ENCODE measurements at regions not wholly inside any gene's neighbourhood (a gene's known extent, or its start where the extent isn't known, plus 50 kb on each side); places are given as distances from the start of the nearest gene placed in this dataset.
"Not testable (repeated sequence)": the region's sequence is repeated elsewhere in the genome, so short reads cannot be mapped to it uniquely, and the experiment has no call there.

- DNase-seq = no peak
Observed at GRCh38 chr14:53260928-53261327, 107.8 kb upstream of the DDHD1 start.

- DNase-seq = no peak
Observed at GRCh38 chr14:53260286-53260685, 107.2 kb upstream of the DDHD1 start.

GRCh38 chr14:53252141-53252540 is 99.0 kb upstream of the DDHD1 start:
- DNase-seq = no peak

GRCh38 chr14:53249059-53249458 is 95.9 kb upstream of the DDHD1 start:
- peak; percentile 6 for DNase-seq

GRCh38 chr14:53247596-53248370 is 94.7 kb upstream of the DDHD1 start:
- no peak for DNase-seq

GRCh38 chr14:53242898-53243297 is 89.8 kb upstream of the DDHD1 start:
- DNase-seq = not testable (repeated sequence)

- no peak for DNase-seq
Observed at GRCh38 chr14:53237488-53237887, 84.4 kb upstream of the DDHD1 start.

- DNase-seq = no peak
Observed at GRCh38 chr14:53236708-53237107, 83.6 kb upstream of the DDHD1 start.

- no peak for DNase-seq
Observed at GRCh38 chr14:53231171-53231570, 78.0 kb upstream of the DDHD1 start.

- no peak for DNase-seq
Observed at GRCh38 chr14:53228966-53229365, 75.8 kb upstream of the DDHD1 start.

- DNase-seq = no peak
Observed at GRCh38 chr14:53227154-53227718, 74.1 kb upstream of the DDHD1 start.

GRCh38 chr14:53226553-53226952 is 73.4 kb upstream of the DDHD1 start:
- peak; percentile 17 for DNase-seq

- DNase-seq = no peak
Observed at GRCh38 chr14:53220914-53221313, 67.8 kb upstream of the DDHD1 start.

GRCh38 chr14:53218161-53218560 is 65.0 kb upstream of the DDHD1 start:
- no peak for DNase-seq

GRCh38 chr14:53217316-53217994 is 64.3 kb upstream of the DDHD1 start:
- peak; percentile 48 for DNase-seq

- DNase-seq = not testable (repeated sequence)
Observed at GRCh38 chr14:53216955-53217315, 63.8 kb upstream of the DDHD1 start.

GRCh38 chr14:53216478-53216877 is 63.4 kb upstream of the DDHD1 start:
- DNase-seq = not testable (repeated sequence)

GRCh38 chr14:53215101-53215500 is 62.0 kb upstream of the DDHD1 start:
- no peak for DNase-seq

- DNase-seq = no peak
Observed at GRCh38 chr14:53214384-53214783, 61.3 kb upstream of the DDHD1 start.

GRCh38 chr14:53213761-53214160 is 60.6 kb upstream of the DDHD1 start:
- DNase-seq = no peak

- no peak for DNase-seq
Observed at GRCh38 chr14:53209370-53209769, 56.2 kb upstream of the DDHD1 start.

All from fibroblast of skin of abdomen (primary cell).